Stimulated activated CD4-positive, alpha-beta T cell treated with anti-CD3 and anti-CD28 coated beads, Interleukin-4, amount 100 ng/mL, for 1 hour (primary cell): ENCODE measurements at regions not wholly inside any gene's neighbourhood (a gene's known extent, or its start where the extent isn't known, plus 50 kb on each side); places are given as distances from the start of the nearest gene placed in this dataset.
"Not testable (repeated sequence)": the region's sequence is repeated elsewhere in the genome, so short reads cannot be mapped to it uniquely, and the experiment has no call there.

Experiments
- DNase-seq: peaks from one replicate; pipeline ENCODE4 v3.0.0-alpha.2; 2020

GRCh38 chr13:31522396-31522795 lies 216.9 kb upstream of the RXFP2 start:
- no peak for DNase-seq

- DNase-seq = no peak
Measured at GRCh38 chr13:31528176-31528575, 211.2 kb upstream of the RXFP2 start.

- DNase-seq = no peak
Measured at GRCh38 chr13:31528758-31529157, 210.6 kb upstream of the RXFP2 start.

GRCh38 chr13:31530922-31531321 lies 208.4 kb upstream of the RXFP2 start:
- no peak for DNase-seq

GRCh38 chr13:31537052-31537451 lies 202.3 kb upstream of the RXFP2 start:
- no peak for DNase-seq

GRCh38 chr13:31538067-31539042 lies 201.0 kb upstream of the RXFP2 start:
- no peak for DNase-seq

- no peak for DNase-seq
Measured at GRCh38 chr13:31540281-31540680, 199.0 kb upstream of the RXFP2 start.

- no peak for DNase-seq
Measured at GRCh38 chr13:31543190-31543589, 196.1 kb upstream of the RXFP2 start.

GRCh38 chr13:31545616-31546015 lies 193.7 kb upstream of the RXFP2 start:
- no peak for DNase-seq

GRCh38 chr13:31556376-31556775 lies 182.9 kb upstream of the RXFP2 start:
- no peak for DNase-seq

GRCh38 chr13:31584221-31584620 lies 155.1 kb upstream of the RXFP2 start:
- DNase-seq = not testable (repeated sequence)

- DNase-seq = no peak
Measured at GRCh38 chr13:31587698-31588266, 151.5 kb upstream of the RXFP2 start.

GRCh38 chr13:31588316-31588715 lies 151.0 kb upstream of the RXFP2 start:
- DNase-seq = no peak

- no peak for DNase-seq
Measured at GRCh38 chr13:31588893-31589292, 150.4 kb upstream of the RXFP2 start.

- DNase-seq = no peak
Measured at GRCh38 chr13:31591642-31592233, 147.6 kb upstream of the RXFP2 start.

- DNase-seq = no peak
Measured at GRCh38 chr13:31594056-31594455, 145.3 kb upstream of the RXFP2 start.

- DNase-seq = no peak
Measured at GRCh38 chr13:31595563-31595962, 143.8 kb upstream of the RXFP2 start.

GRCh38 chr13:31598990-31599389 lies 140.3 kb upstream of the RXFP2 start:
- no peak for DNase-seq

- DNase-seq = no peak
Measured at GRCh38 chr13:31605076-31605860, 134.1 kb upstream of the RXFP2 start.

GRCh38 chr13:31607531-31607930 lies 131.8 kb upstream of the RXFP2 start:
- not testable (repeated sequence) for DNase-seq

- DNase-seq = not testable (repeated sequence)
Measured at GRCh38 chr13:31608780-31609179, 130.5 kb upstream of the RXFP2 start.

GRCh38 chr13:31610270-31610998 lies 128.9 kb upstream of the RXFP2 start:
- no peak for DNase-seq
